GM18868 (cell line): ENCODE measurements at regions not wholly inside any gene's neighbourhood (a gene's known extent, or its start where the extent isn't known, plus 50 kb on each side); places are given as distances from the start of the nearest gene placed in this dataset.
"Not testable (repeated sequence)": the region's sequence is repeated elsewhere in the genome, so short reads cannot be mapped to it uniquely, and the experiment has no call there.

ENCODE experiments used
- ATAC-seq: cut with Tn5 transposase; IDR thresholded peaks from one replicate; pipeline ENCODE4 v1.9.1; 2021; ENCODE audit warnings: mild to moderate bottlenecking, moderate library complexity; ENCODE audit not compliant: unreplicated experiment

GRCh38 chr14:104395276-104395675 is 184.3 kb upstream of the C14orf180 start:
- no peak for ATAC-seq

GRCh38 chr14:104395941-104396681 is 183.5 kb upstream of the C14orf180 start:
- no peak for ATAC-seq

- no peak for ATAC-seq
Observed at GRCh38 chr14:104396682-104397470, 182.7 kb upstream of the C14orf180 start.

DNA sequence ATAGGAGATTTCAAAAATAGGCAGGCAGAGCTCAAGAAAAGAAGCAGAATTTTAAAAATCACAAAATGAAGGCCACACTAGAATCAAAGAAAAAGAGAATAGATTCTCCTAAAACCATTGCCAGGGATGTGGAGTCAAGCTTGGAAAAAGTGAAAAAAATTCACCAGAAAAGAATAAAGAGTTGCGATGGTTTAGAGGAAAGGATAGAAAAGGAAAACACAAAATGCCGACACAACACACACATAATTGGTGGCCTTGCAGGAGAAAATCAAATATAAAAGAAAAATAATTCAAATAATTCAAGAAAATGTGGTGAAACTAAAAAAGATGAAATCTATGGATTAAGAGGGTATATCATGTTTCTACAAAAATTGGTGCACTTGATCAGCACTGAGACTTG is 181.6 kb upstream of the C14orf180 start:
- ATAC-seq, result no peak

DNA sequence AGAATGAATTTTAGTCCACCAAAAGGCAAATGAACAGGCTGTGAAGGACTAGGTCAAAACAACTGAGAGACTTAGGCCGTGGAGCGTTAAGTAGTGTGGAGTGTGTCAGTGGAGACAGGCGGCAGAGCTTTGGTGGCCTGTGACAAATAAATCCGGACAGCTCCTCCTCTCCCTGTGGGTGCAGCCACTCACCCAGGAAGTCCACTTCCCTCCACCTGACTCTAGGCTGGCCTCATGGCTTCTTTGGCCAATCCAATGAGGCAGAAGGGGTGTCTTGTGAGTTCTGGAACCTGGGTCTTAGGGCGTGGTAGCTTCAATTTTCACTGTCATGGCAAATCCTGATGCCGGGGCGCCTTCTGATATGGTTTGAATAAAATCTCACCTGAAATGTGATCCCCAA is 180.9 kb upstream of the C14orf180 start:
- ATAC-seq, result no peak

GRCh38 chr14:104399432-104400155 is 180.0 kb upstream of the C14orf180 start:
- ATAC-seq, result no peak

DNA sequence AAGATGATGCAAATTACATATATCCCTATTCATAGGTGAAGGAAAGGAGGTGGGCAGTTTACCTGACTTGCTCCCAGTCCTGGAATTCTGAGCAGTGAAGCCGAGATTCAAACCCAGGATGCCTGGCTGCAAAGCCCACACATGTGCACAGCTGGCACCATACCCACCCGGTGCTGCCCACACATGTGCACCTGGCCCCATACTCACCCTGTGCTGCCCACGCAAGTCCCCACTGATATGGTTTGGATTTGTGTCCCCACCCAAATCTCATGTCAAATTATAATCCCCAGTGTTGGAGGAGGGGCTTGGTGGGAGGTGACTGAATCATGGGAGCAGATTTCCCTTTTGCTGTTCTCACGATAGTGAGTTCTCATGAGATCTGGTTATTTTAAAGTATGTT is 179.2 kb upstream of the C14orf180 start:
- ATAC-seq, result no peak

- no peak for ATAC-seq
Observed at GRCh38 chr14:104401785-104402184, 177.8 kb upstream of the C14orf180 start.

- not testable (repeated sequence) for ATAC-seq
Observed at GRCh38 chr14:104402303-104402702, 177.3 kb upstream of the C14orf180 start.

DNA sequence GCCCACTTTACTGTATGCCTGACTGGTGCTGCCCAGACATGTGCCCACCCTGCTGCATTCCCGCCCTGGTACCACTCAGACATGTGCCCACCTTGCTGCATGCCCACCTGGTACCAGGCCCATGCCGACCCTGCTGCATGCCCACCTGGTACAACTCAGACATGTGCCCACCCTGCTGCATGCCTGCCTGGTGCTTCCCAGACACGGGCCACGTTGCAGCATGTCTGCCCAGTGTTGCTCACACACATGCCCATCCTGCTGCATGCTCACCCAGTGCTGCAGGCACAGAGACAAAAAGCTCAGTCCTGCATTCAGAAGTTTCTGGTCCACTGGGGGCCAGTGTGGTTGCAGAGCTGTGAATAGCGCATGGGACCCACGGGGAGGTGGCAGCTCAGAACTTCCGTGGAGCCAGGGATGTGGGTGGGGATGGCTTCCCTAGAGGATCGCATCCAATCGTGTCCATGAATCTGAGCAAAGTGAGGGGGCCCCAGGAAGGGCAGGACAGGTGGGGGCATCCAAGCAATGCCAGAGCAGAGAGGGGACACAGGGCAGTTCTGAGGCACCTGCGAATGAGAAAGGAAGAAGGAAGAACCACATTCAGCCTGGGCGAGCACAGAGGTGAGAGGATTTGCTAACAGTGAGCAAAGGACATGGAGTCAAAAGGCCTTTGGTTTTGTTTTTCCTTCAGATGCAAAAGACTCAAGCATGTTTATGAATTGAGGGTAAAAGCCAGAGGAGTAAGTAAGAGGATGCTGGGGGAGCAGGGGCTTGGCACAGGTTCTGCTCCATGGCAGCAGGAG is 175.9 kb upstream of the C14orf180 start:
- ATAC-seq, result no peak

GRCh38 chr14:104404922-104405321 is 174.6 kb upstream of the C14orf180 start:
- no peak for ATAC-seq

GRCh38 chr14:104405360-104406226 is 174.0 kb upstream of the C14orf180 start:
- ATAC-seq, result no peak

DNA sequence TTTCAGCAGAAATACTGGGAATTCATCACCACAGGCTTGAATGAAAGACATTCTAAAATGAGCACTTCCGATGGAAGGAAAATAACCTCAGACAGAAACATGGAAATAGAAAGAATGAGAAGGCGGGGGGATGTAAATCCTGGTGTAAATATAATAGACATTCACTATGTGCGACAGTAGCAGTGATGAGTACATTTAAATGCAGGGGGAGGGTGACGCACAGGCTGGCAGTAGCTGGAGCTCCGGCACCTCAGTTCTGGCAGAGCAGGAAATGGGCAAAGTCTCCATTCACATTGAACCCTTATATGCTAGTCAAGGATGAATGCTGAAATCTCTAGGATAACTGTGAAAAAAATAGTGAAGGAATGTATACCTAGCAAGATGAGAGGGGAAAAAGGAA is 172.7 kb upstream of the C14orf180 start:
- no peak for ATAC-seq

DNA sequence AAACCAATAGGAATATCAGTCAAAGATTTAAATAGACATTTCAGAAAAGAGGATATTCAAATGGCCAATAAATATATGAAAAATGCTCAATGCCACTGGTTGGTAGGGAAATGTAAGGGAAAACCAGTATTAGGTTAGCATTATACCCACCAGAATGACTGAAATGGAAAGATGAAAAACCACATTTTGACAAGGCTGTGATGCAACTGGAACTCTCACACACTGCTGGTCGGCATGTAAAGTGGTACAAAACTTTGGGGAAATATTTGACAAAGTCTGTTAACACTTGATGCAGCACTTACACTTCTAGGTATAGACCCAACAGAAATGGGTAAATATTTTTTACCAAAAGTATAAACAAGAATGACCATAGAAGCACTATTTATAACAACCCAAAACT is 163.2 kb upstream of the C14orf180 start:
- no peak for ATAC-seq

- peak; percentile 51 for ATAC-seq
Observed at GRCh38 chr14:104419865-104420505, 159.6 kb upstream of the C14orf180 start.

DNA sequence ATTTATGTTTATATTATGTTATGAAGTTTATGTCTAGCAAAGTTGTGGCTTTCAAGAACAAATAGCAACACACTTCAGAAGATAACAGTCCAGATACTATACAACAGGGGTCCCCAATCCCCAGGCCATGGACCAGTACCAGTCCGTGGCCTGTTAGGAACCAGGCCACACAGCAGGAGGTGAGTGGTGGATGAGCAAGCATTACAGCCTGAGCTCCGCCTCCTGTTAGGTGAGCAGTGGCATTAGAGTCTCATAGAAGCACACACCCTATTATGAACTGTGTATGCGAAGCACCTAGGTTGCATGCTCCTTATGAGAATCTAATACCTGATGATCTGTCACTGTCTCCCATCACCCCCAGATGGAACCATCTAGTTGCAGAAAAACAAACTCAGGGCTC is 159.0 kb upstream of the C14orf180 start:
- not testable (repeated sequence) for ATAC-seq

DNA sequence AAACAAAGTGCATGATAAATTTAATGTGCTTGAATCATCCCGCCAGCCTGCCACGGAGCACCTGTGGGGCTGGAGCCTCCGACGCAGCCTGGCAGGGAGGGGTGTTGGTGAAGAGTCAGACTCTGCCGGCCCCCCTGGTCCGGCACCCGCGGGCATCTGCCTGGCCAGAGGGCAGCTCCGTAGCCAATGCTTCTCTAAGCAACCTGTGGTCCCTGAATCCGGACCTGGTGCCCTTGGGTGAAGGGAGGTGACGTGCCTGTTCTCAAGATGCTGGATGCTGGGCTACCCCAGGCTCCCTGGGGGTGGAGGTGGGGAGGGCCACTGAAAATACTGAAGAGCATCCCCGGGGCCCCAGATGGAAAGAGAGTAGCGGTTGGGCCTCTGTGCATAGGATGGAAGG is 158.6 kb upstream of the C14orf180 start:
- no peak for ATAC-seq

- no peak for ATAC-seq
Observed at GRCh38 chr14:104421401-104421821, 158.2 kb upstream of the C14orf180 start.
